ENCODE measurements at regions not wholly inside any gene's neighbourhood (a gene's known extent, or its start where the extent isn't known, plus 50 kb on each side); places are given as distances from the start of the nearest gene placed in this dataset.
A peak's percentile ranks its signal among the peaks of the same experiment; 100 is the strongest.

- Histone ChIP-seq H3K4me1 (ENCODE audit: control insufficient read depth, insufficient read depth, low read length) (no peaks in the 10 kb centered on the region), H3K36me3 (ENCODE audit: control insufficient read depth, insufficient read depth, low read length, severe bottlenecking) (no peaks in the 10 kb centered on the region), H3K9ac (ENCODE audit: low read length) (no peak overlapping the region), H3K4me3 (ENCODE audit: low read length) (no peak overlapping the region), H3K27me3 (replicated peaks; ENCODE audit: control insufficient read depth, insufficient read depth, low read length) (peaks cover 59% of the 10 kb centered on the region), H3K9me3 (ENCODE audit: control insufficient read depth, low read length) (peaks cover 13% of the 10 kb centered on the region)
- DNase-seq (ENCODE audit: low read depth), result no peak
Measured at GRCh38 chrX:39465467-39465866, 632.3 kb downstream of the BCOR start.

GRCh38 chrX:39465906-39466305 lies 631.9 kb downstream of the BCOR start:
- no peaks in the 10 kb centered on the region for H3K4me1 ChIP-seq (ENCODE audit: control insufficient read depth, insufficient read depth, low read length)
- peaks cover 12% of the 10 kb centered on the region for H3K9me3 ChIP-seq (ENCODE audit: control insufficient read depth, low read length)
- H3K27me3 ChIP-seq (replicated peaks; ENCODE audit: control insufficient read depth, insufficient read depth, low read length), result peaks cover 54% of the 10 kb centered on the region
- H3K36me3 ChIP-seq (ENCODE audit: control insufficient read depth, insufficient read depth, low read length, severe bottlenecking), result no peaks in the 10 kb centered on the region
- no peak for DNase-seq (ENCODE audit: low read depth)
- H3K4me3 ChIP-seq (ENCODE audit: low read length), result no peak overlapping the region
- H3K9ac ChIP-seq (ENCODE audit: low read length), result no peak overlapping the region

- H3K9ac ChIP-seq (ENCODE audit: low read length), result no peak overlapping the region
- H3K4me1 ChIP-seq (ENCODE audit: control insufficient read depth, insufficient read depth, low read length), result no peaks in the 10 kb centered on the region
- no peak overlapping the region for H3K4me3 ChIP-seq (ENCODE audit: low read length)
- H3K36me3 ChIP-seq (ENCODE audit: control insufficient read depth, insufficient read depth, low read length, severe bottlenecking), result no peaks in the 10 kb centered on the region
- H3K27me3 ChIP-seq (replicated peaks; ENCODE audit: control insufficient read depth, insufficient read depth, low read length), result peaks cover 29% of the 10 kb centered on the region
- H3K9me3 ChIP-seq (ENCODE audit: control insufficient read depth, low read length), result no peaks in the 10 kb centered on the region
- no peak for DNase-seq (ENCODE audit: low read depth)
Measured at GRCh38 chrX:39469126-39469525, 628.6 kb downstream of the BCOR start.

GRCh38 chrX:39470588-39471407 lies 627.0 kb downstream of the BCOR start:
- Histone ChIP-seq H3K9ac (ENCODE audit: low read length) (peak overlapping the region; percentile 3), H3K4me1 (ENCODE audit: control insufficient read depth, insufficient read depth, low read length) (no peaks in the 10 kb centered on the region)

GRCh38 chrX:39472161-39472560 lies 625.6 kb downstream of the BCOR start:
- H3K27me3 ChIP-seq (replicated peaks; ENCODE audit: control insufficient read depth, insufficient read depth, low read length), result peaks cover 24% of the 10 kb centered on the region
- H3K9me3 ChIP-seq (ENCODE audit: control insufficient read depth, low read length), result no peaks in the 10 kb centered on the region
- DNase-seq (ENCODE audit: low read depth), result no peak
- H3K36me3 ChIP-seq (ENCODE audit: control insufficient read depth, insufficient read depth, low read length, severe bottlenecking), result no peaks in the 10 kb centered on the region
- peaks cover 2% of the 10 kb centered on the region for H3K4me1 ChIP-seq (ENCODE audit: control insufficient read depth, insufficient read depth, low read length)
- no peak overlapping the region for H3K4me3 ChIP-seq (ENCODE audit: low read length)
- no peak overlapping the region for H3K9ac ChIP-seq (ENCODE audit: low read length)

More at GRCh38 chrX:39470588-39471407, 627.0 kb downstream of the BCOR start:
- no peaks in the 10 kb centered on the region for H3K9me3 ChIP-seq (ENCODE audit: control insufficient read depth, low read length)
- DNase-seq (ENCODE audit: low read depth), result peak; percentile 46
- peaks cover 21% of the 10 kb centered on the region for H3K27me3 ChIP-seq (replicated peaks; ENCODE audit: control insufficient read depth, insufficient read depth, low read length)
- no peaks in the 10 kb centered on the region for H3K36me3 ChIP-seq (ENCODE audit: control insufficient read depth, insufficient read depth, low read length, severe bottlenecking)
- no peak overlapping the region for H3K4me3 ChIP-seq (ENCODE audit: low read length)

GRCh38 chrX:39473812-39474211 lies 623.9 kb downstream of the BCOR start:
- H3K4me3 ChIP-seq (ENCODE audit: low read length), result no peak overlapping the region
- H3K36me3 ChIP-seq (ENCODE audit: control insufficient read depth, insufficient read depth, low read length, severe bottlenecking), result no peaks in the 10 kb centered on the region
- peaks cover 2% of the 10 kb centered on the region for H3K4me1 ChIP-seq (ENCODE audit: control insufficient read depth, insufficient read depth, low read length)
- H3K9ac ChIP-seq (ENCODE audit: low read length), result no peak overlapping the region
- peaks cover 25% of the 10 kb centered on the region for H3K27me3 ChIP-seq (replicated peaks; ENCODE audit: control insufficient read depth, insufficient read depth, low read length)
- no peak for DNase-seq (ENCODE audit: low read depth)
- no peaks in the 10 kb centered on the region for H3K9me3 ChIP-seq (ENCODE audit: control insufficient read depth, low read length)

- Histone ChIP-seq H3K36me3 (ENCODE audit: control insufficient read depth, insufficient read depth, low read length, severe bottlenecking) (no peaks in the 10 kb centered on the region), H3K4me1 (ENCODE audit: control insufficient read depth, insufficient read depth, low read length) (peaks cover 2% of the 10 kb centered on the region), H3K27me3 (replicated peaks; ENCODE audit: control insufficient read depth, insufficient read depth, low read length) (peaks cover 37% of the 10 kb centered on the region), H3K9me3 (ENCODE audit: control insufficient read depth, low read length) (no peaks in the 10 kb centered on the region), H3K9ac (ENCODE audit: low read length) (no peak overlapping the region), H3K4me3 (ENCODE audit: low read length) (no peak overlapping the region)
- DNase-seq (ENCODE audit: low read depth), result no peak
Measured at GRCh38 chrX:39475372-39475771, 622.4 kb downstream of the BCOR start.

- Histone ChIP-seq H3K4me1 (ENCODE audit: control insufficient read depth, insufficient read depth, low read length) (peaks cover 2% of the 10 kb centered on the region), H3K4me3 (ENCODE audit: low read length) (no peak overlapping the region)
- DNase-seq (ENCODE audit: low read depth), result no peak
Measured at GRCh38 chrX:39476604-39477021, 621.1 kb downstream of the BCOR start.

GRCh38 chrX:39477031-39477761 lies 620.6 kb downstream of the BCOR start:
- Histone ChIP-seq H3K4me3 (ENCODE audit: low read length) (no peak overlapping the region), H3K27me3 (replicated peaks; ENCODE audit: control insufficient read depth, insufficient read depth, low read length) (peaks cover 38% of the 10 kb centered on the region), H3K9me3 (ENCODE audit: control insufficient read depth, low read length) (no peaks in the 10 kb centered on the region), H3K36me3 (ENCODE audit: control insufficient read depth, insufficient read depth, low read length, severe bottlenecking) (no peaks in the 10 kb centered on the region), H3K9ac (ENCODE audit: low read length) (no peak overlapping the region), H3K4me1 (ENCODE audit: control insufficient read depth, insufficient read depth, low read length) (peaks cover 2% of the 10 kb centered on the region)
- DNase-seq (ENCODE audit: low read depth), result no peak

More at GRCh38 chrX:39476604-39477021, 621.1 kb downstream of the BCOR start:
- H3K27me3 ChIP-seq (replicated peaks; ENCODE audit: control insufficient read depth, insufficient read depth, low read length), result peaks cover 37% of the 10 kb centered on the region
- H3K9me3 ChIP-seq (ENCODE audit: control insufficient read depth, low read length), result no peaks in the 10 kb centered on the region
- no peak overlapping the region for H3K9ac ChIP-seq (ENCODE audit: low read length)
- H3K36me3 ChIP-seq (ENCODE audit: control insufficient read depth, insufficient read depth, low read length, severe bottlenecking), result no peaks in the 10 kb centered on the region

GRCh38 chrX:39477762-39478120 lies 620.0 kb downstream of the BCOR start:
- Histone ChIP-seq H3K9me3 (ENCODE audit: control insufficient read depth, low read length) (peaks cover 2% of the 10 kb centered on the region), H3K27me3 (replicated peaks; ENCODE audit: control insufficient read depth, insufficient read depth, low read length) (peaks cover 38% of the 10 kb centered on the region), H3K36me3 (ENCODE audit: control insufficient read depth, insufficient read depth, low read length, severe bottlenecking) (no peaks in the 10 kb centered on the region), H3K4me3 (ENCODE audit: low read length) (no peak overlapping the region), H3K9ac (ENCODE audit: low read length) (no peak overlapping the region), H3K4me1 (ENCODE audit: control insufficient read depth, insufficient read depth, low read length) (peaks cover 2% of the 10 kb centered on the region)
- DNase-seq (ENCODE audit: low read depth), result no peak

- no peak for DNase-seq (ENCODE audit: low read depth)
- no peak overlapping the region for H3K4me3 ChIP-seq (ENCODE audit: low read length)
- peaks cover 2% of the 10 kb centered on the region for H3K4me1 ChIP-seq (ENCODE audit: control insufficient read depth, insufficient read depth, low read length)
- peaks cover 54% of the 10 kb centered on the region for H3K27me3 ChIP-seq (replicated peaks; ENCODE audit: control insufficient read depth, insufficient read depth, low read length)
- H3K36me3 ChIP-seq (ENCODE audit: control insufficient read depth, insufficient read depth, low read length, severe bottlenecking), result no peaks in the 10 kb centered on the region
- no peak overlapping the region for H3K9ac ChIP-seq (ENCODE audit: low read length)
- H3K9me3 ChIP-seq (ENCODE audit: control insufficient read depth, low read length), result peaks cover 13% of the 10 kb centered on the region
Measured at GRCh38 chrX:39479856-39480255, 617.9 kb downstream of the BCOR start.
